ENCODE measurements at regions not wholly inside any gene's neighbourhood (a gene's known extent, or its start where the extent isn't known, plus 50 kb on each side); places are given as distances from the start of the nearest gene placed in this dataset.
"Not testable (repeated sequence)": the region's sequence is repeated elsewhere in the genome, so short reads cannot be mapped to it uniquely, and the experiment has no call there.

- intact Hi-C loops (cut with DNase I), result no loop called here
- FAIRE-seq (no peak), ATAC-seq (no peak), DNase-seq (no peak)
- WGBS, 2 donors, result 87 to 92% methylated on average over 2 of the region's 2 CpGs
- H3K4me1 ChIP-seq, result no peaks in the 10 kb centered on the region
- no peaks in the 10 kb centered on the region for H3K36me3 ChIP-seq
- no peak overlapping the region for H3K4me3 ChIP-seq
- no peaks in the 10 kb centered on the region for H3K9me3 ChIP-seq
- no peaks in the 10 kb centered on the region for H3K27me3 ChIP-seq
- TF ChIP-seq CTCF (IDR thresholded peaks at IDR 0.05), result no peak
- H3K27ac ChIP-seq, result no peak overlapping the region
Measured at GRCh38 chr13:62747152-62747551, 1331.5 kb upstream of the PCDH20 start.

- H3K4me3 ChIP-seq; H3K9me3 ChIP-seq; H3K4me1 ChIP-seq; H3K36me3 ChIP-seq; H3K27me3 ChIP-seq; intact Hi-C loops (cut with DNase I); H3K27ac ChIP-seq; FAIRE-seq; ATAC-seq: not testable (repeated sequence)
- 81% methylated on average over 9 of the region's 9 CpGs for WGBS, 2 donors
- DNase-seq, result peak in 2 of 6 donors; percentile 5 to 22
Measured at GRCh38 chr13:62729746-62730145, 1314.1 kb upstream of the PCDH20 start.

GRCh38 chr13:62721893-62722292 lies 1306.2 kb upstream of the PCDH20 start:
- no peak for DNase-seq
- H3K4me1 ChIP-seq, result no peaks in the 10 kb centered on the region
- no peaks in the 10 kb centered on the region for H3K36me3 ChIP-seq
- no peak for ATAC-seq
- 36 to 45% methylated on average over 4 of the region's 4 CpGs for WGBS, 2 donors
- intact Hi-C loops (cut with DNase I), result no loop called here
- FAIRE-seq, result no peak
- no peak for TF ChIP-seq CTCF (IDR thresholded peaks at IDR 0.05)
- H3K27me3 ChIP-seq, result no peaks in the 10 kb centered on the region
- no peak overlapping the region for H3K27ac ChIP-seq
- H3K9me3 ChIP-seq, result no peaks in the 10 kb centered on the region
- no peak overlapping the region for H3K4me3 ChIP-seq

- WGBS, 2 donors, result 86 to 87% methylated on average over 7 of the region's 7 CpGs
- H3K27ac ChIP-seq; intact Hi-C loops (cut with DNase I); H3K36me3 ChIP-seq; H3K27me3 ChIP-seq; H3K4me3 ChIP-seq; ATAC-seq; FAIRE-seq; DNase-seq; H3K4me1 ChIP-seq; H3K9me3 ChIP-seq: not testable (repeated sequence)
Measured at GRCh38 chr13:62711948-62712347, 1296.3 kb upstream of the PCDH20 start.

- TF ChIP-seq CTCF (IDR thresholded peaks at IDR 0.05), result no peak
- Histone ChIP-seq H3K27me3 (no peaks in the 10 kb centered on the region), H3K9me3 (no peaks in the 10 kb centered on the region), H3K27ac (no peak overlapping the region), H3K4me3 (no peak overlapping the region), H3K4me1 (no peaks in the 10 kb centered on the region), H3K36me3 (no peaks in the 10 kb centered on the region)
- 52 to 65% methylated on average over 1 of the region's 1 CpG for WGBS, 2 donors
- DNase-seq (no peak), FAIRE-seq (no peak), ATAC-seq (no peak)
- intact Hi-C loops (cut with DNase I), result no loop called here
Measured at GRCh38 chr13:62710787-62711186, 1295.1 kb upstream of the PCDH20 start.

GRCh38 chr13:62706048-62706447 lies 1290.4 kb upstream of the PCDH20 start:
- TF ChIP-seq CTCF (IDR thresholded peaks at IDR 0.05), result no peak
- WGBS, 2 donors, result 52 to 56% methylated on average over 3 of the region's 3 CpGs

More at GRCh38 chr13:62706048-62706447, 1290.4 kb upstream of the PCDH20 start:
- H3K9me3 ChIP-seq, result no peaks in the 10 kb centered on the region
- FAIRE-seq (no peak), ATAC-seq (no peak), DNase-seq (no peak)
- H3K27me3 ChIP-seq, result no peaks in the 10 kb centered on the region
- intact Hi-C loops (cut with DNase I), result no loop called here
- H3K4me3 ChIP-seq, result no peak overlapping the region
- no peaks in the 10 kb centered on the region for H3K4me1 ChIP-seq
- no peaks in the 10 kb centered on the region for H3K36me3 ChIP-seq
- H3K27ac ChIP-seq, result no peak overlapping the region

All from pancreas (tissue), 10 donors.